Endothelial cell of umbilical vein (primary cell): ENCODE measurements at regions not wholly inside any gene's neighbourhood (a gene's known extent, or its start where the extent isn't known, plus 50 kb on each side); places are given as distances from the start of the nearest gene placed in this dataset.

Experiments
- CTCF ChIP-seq, 2 donors: IDR thresholded peaks; 1 replicate in 1 of 2; 2 replicates in 1 of 2; pipeline ENCODE4 v1.5.1; 2011; ENCODE audit warnings: low read length in 2 of 2, mild to moderate bottlenecking in 2 of 2, moderate library complexity in 2 of 2, control low read depth in 1 of 2, inconsistent platforms in 1 of 2, low read depth in 1 of 2; ENCODE audit not compliant: insufficient read depth in 1 of 2; ENCODE audit errors: extremely low read depth in 1 of 2
- EZH2 ChIP-seq: IDR thresholded peaks from 2 replicates; pipeline ENCODE4 v1.6.1; 2012; ENCODE audit warnings: borderline replicate concordance, low read depth, mild to moderate bottlenecking, moderate library complexity, low read length, inconsistent platforms; ENCODE audit not compliant: severe bottlenecking
- FOS ChIP-seq: IDR thresholded peaks from 2 replicates; pipeline ENCODE4 v1.6.1; 2011; ENCODE audit warnings: mild to moderate bottlenecking, low read length, moderate library complexity, borderline replicate concordance; ENCODE audit not compliant: insufficient read depth
- POLR2A ChIP-seq: IDR thresholded peaks from 2 replicates; pipeline ENCODE4 v1.6.1; 2012; ENCODE audit warnings: low read depth, mild to moderate bottlenecking, control low read depth, low read length

GRCh38 chr12:17326649-17327048 is 720.7 kb upstream of the LMO3 start:
- TF ChIP-seq CTCF (IDR thresholded peaks at IDR 0.05; ENCODE audit: extremely low read depth in 1 of 2, insufficient read depth in 1 of 2, low read depth in 1 of 2, low read length in 2 of 2) (no peak), POLR2A (no peak), EZH2 (no peak), FOS (no peak)
